HG03064 (cell line): ENCODE measurements at regions not wholly inside any gene's neighbourhood (a gene's known extent, or its start where the extent isn't known, plus 50 kb on each side); places are given as distances from the start of the nearest gene placed in this dataset.

ENCODE experiments used
- ATAC-seq: cut with Tn5 transposase; IDR thresholded peaks from one replicate; pipeline ENCODE4 v1.9.1; 2021; ENCODE audit warnings: low read depth; ENCODE audit not compliant: unreplicated experiment

GRCh38 chr12:124420041-124420995, 125.4 kb downstream of the RFLNA start:
- ATAC-seq, result no peak

- no peak for ATAC-seq
These were observed 124.6 kb downstream of the RFLNA start for GRCh38 chr12:124419292-124420040.

GRCh38 chr12:124418791-124419190, 123.9 kb downstream of the RFLNA start:
- no peak for ATAC-seq

GRCh38 chr12:124418156-124418555, 123.3 kb downstream of the RFLNA start:
- ATAC-seq, result no peak

GRCh38 chr12:124416516-124417395, 121.9 kb downstream of the RFLNA start:
- ATAC-seq, result no peak

GRCh38 chr12:124415064-124415463, 120.2 kb downstream of the RFLNA start:
- ATAC-seq, result no peak

GRCh38 chr12:124413915-124414314, 119.0 kb downstream of the RFLNA start:
- no peak for ATAC-seq

- no peak for ATAC-seq
These were observed 118.5 kb downstream of the RFLNA start for GRCh38 chr12:124413401-124413800.

- no peak for ATAC-seq
These were observed 117.7 kb downstream of the RFLNA start for GRCh38 chr12:124412646-124413015.

- no peak for ATAC-seq
These were observed 117.2 kb downstream of the RFLNA start for GRCh38 chr12:124411953-124412645.

- no peak for ATAC-seq
These were observed 116.5 kb downstream of the RFLNA start for GRCh38 chr12:124411281-124411878.

- ATAC-seq, result no peak
These were observed 115.7 kb downstream of the RFLNA start for GRCh38 chr12:124410354-124411175.

GRCh38 chr12:124408822-124409517, 114.1 kb downstream of the RFLNA start:
- ATAC-seq, result no peak

- ATAC-seq, result no peak
These were observed 112.2 kb downstream of the RFLNA start for GRCh38 chr12:124407074-124407473.

- ATAC-seq, result no peak
These were observed 111.2 kb downstream of the RFLNA start for GRCh38 chr12:124406043-124406442.

GRCh38 chr12:124405592-124405991, 110.7 kb downstream of the RFLNA start:
- no peak for ATAC-seq

- no peak for ATAC-seq
These were observed 110.3 kb downstream of the RFLNA start for GRCh38 chr12:124405151-124405550.

GRCh38 chr12:124404162-124404784, 109.4 kb downstream of the RFLNA start:
- no peak for ATAC-seq
